Stimulated activated CD4-positive, alpha-beta T cell treated with anti-CD3 and anti-CD28 coated beads, Interleukin-4, amount 100 ng/mL, for 1 hour (primary cell): ENCODE measurements at regions not wholly inside any gene's neighbourhood (a gene's known extent, or its start where the extent isn't known, plus 50 kb on each side); places are given as distances from the start of the nearest gene placed in this dataset.
A peak's percentile ranks its signal among the peaks of the same experiment; 100 is the strongest.

Experiments
- DNase-seq: peaks from one replicate; pipeline ENCODE4 v3.0.0-alpha.2; 2020

- no peak for DNase-seq
Observed at GRCh38 chr10:118246332-118247295, 95.5 kb downstream of the FAM204A start.

- no peak for DNase-seq
Observed at GRCh38 chr10:118243907-118244306, 98.2 kb downstream of the FAM204A start.

- DNase-seq = peak; percentile 63
Observed at GRCh38 chr10:118241229-118242137, 100.6 kb downstream of the FAM204A start.

- no peak for DNase-seq
Observed at GRCh38 chr10:118239236-118239630, 102.9 kb downstream of the FAM204A start.

- no peak for DNase-seq
Observed at GRCh38 chr10:118238573-118239235, 103.4 kb downstream of the FAM204A start.

- no peak for DNase-seq
Observed at GRCh38 chr10:118237930-118238329, 104.2 kb downstream of the FAM204A start.

GRCh38 chr10:118234683-118235082, 107.4 kb downstream of the FAM204A start:
- no peak for DNase-seq

GRCh38 chr10:118220346-118220850, 121.7 kb downstream of the FAM204A start:
- DNase-seq = no peak

GRCh38 chr10:118218562-118218961, 123.6 kb downstream of the FAM204A start:
- no peak for DNase-seq

GRCh38 chr10:118216571-118217170, 125.5 kb downstream of the FAM204A start:
- DNase-seq = no peak

- DNase-seq = no peak
Observed at GRCh38 chr10:118216020-118216419, 126.1 kb downstream of the FAM204A start.

GRCh38 chr10:118214776-118215175, 127.3 kb downstream of the FAM204A start:
- DNase-seq = no peak

GRCh38 chr10:118213436-118213835, 128.7 kb downstream of the FAM204A start:
- no peak for DNase-seq

- no peak for DNase-seq
Observed at GRCh38 chr10:118210276-118210675, 131.8 kb downstream of the FAM204A start.

GRCh38 chr10:118209215-118209614, 132.9 kb downstream of the FAM204A start:
- no peak for DNase-seq

- no peak for DNase-seq
Observed at GRCh38 chr10:118207470-118208007, 134.6 kb downstream of the FAM204A start.

- DNase-seq = no peak
Observed at GRCh38 chr10:118204292-118204943, 137.7 kb downstream of the FAM204A start.

- no peak for DNase-seq
Observed at GRCh38 chr10:118203461-118203860, 138.7 kb downstream of the FAM204A start.

- DNase-seq = no peak
Observed at GRCh38 chr10:118195729-118196128, 146.4 kb downstream of the FAM204A start.

GRCh38 chr10:118193642-118194041, 146.9 kb upstream of the RAB11FIP2 start:
- DNase-seq = no peak

- DNase-seq = no peak
Observed at GRCh38 chr10:118181021-118181420, 134.3 kb upstream of the RAB11FIP2 start.
